PC-9 (cell line): ENCODE measurements at regions not wholly inside any gene's neighbourhood (a gene's known extent, or its start where the extent isn't known, plus 50 kb on each side); places are given as distances from the start of the nearest gene placed in this dataset.
"Not testable (repeated sequence)": the region's sequence is repeated elsewhere in the genome, so short reads cannot be mapped to it uniquely, and the experiment has no call there.

ENCODE experiments used
- BruUV-seq: library from RNA; stranded (reverse); fragments of 400-500 nt; replicated peaks from 2 replicates; lab custom pipeline; 2021; lab: Mats Ljungman, UMichigan
- CTCF ChIA-PET: fragments of 300-600 bp; sonication (Branson Sonifier 250); formaldehyde crosslinking; loops from one replicate; lab custom pipeline; 2022; ENCODE audit warnings: antibody characterized with exemption; lab: Charles Lee
- POLR2A ChIA-PET: fragments of 300-600 bp; sonication (Branson Sonifier 250); formaldehyde crosslinking; loops from one replicate; lab custom pipeline; 2022; ENCODE audit warnings: antibody characterized with exemption; ENCODE audit not compliant: unreplicated experiment; lab: Charles Lee
- DNase-seq, 2 experiments: peaks; one replicate each; pipeline versions ENCODE4 v3.0.0 to v3.0.0-alpha.2; 2015 to 2022; ENCODE audit warnings: mixed read lengths in 1 of 2
- H2AFZ ChIP-seq: fragments of 200-600 bp; sonication (generic); 2 replicates; pipeline ENCODE4 v1.8.1; 2017; ENCODE audit warnings: antibody characterized with exemption
- H3F3A ChIP-seq: fragments of 200-600 bp; sonication (generic); 2 replicates; pipeline ENCODE4 v1.8.1; 2017; ENCODE audit warnings: antibody characterized with exemption, mild to moderate bottlenecking, low read depth; ENCODE audit not compliant: insufficient read depth
- H3K27ac ChIP-seq: fragments of 200-600 bp; sonication (generic); 2 replicates; pipeline ENCODE4 v1.6.1; 2016; ENCODE audit warnings: mixed run types
- H3K27me3 ChIP-seq: fragments of 200-600 bp; sonication (generic); 2 replicates; pipeline ENCODE4 v1.6.1; 2016; ENCODE audit warnings: low read depth, mixed run types; ENCODE audit not compliant: insufficient read depth
- H3K36me3 ChIP-seq: fragments of 200-600 bp; sonication (generic); 2 replicates; pipeline ENCODE4 v1.6.1; 2016; ENCODE audit warnings: low read depth, mixed run types
- H3K4me1 ChIP-seq: fragments of 200-600 bp; sonication (generic); replicated peaks from 2 replicates; pipeline ENCODE4 v1.6.1; 2016; ENCODE audit warnings: mixed run types; ENCODE audit not compliant: insufficient read depth
- H3K4me2 ChIP-seq: fragments of 200-600 bp; sonication (generic); 2 replicates; pipeline ENCODE4 v1.6.1; 2017; ENCODE audit warnings: mixed run types
- H3K4me3 ChIP-seq: fragments of 200-600 bp; sonication (generic); 2 replicates; pipeline ENCODE4 v1.6.1; 2016; ENCODE audit warnings: mixed run types
- H3K79me2 ChIP-seq: fragments of 200-600 bp; sonication (generic); 2 replicates; pipeline ENCODE4 v1.6.1; 2017; ENCODE audit warnings: low read depth, mixed run types
- H3K9me2 ChIP-seq: fragments of 200-600 bp; sonication (generic); 2 replicates; pipeline ENCODE4 v1.8.1; 2017; ENCODE audit warnings: mild to moderate bottlenecking; ENCODE audit not compliant: insufficient read depth
- H3K9me3 ChIP-seq: fragments of 200-600 bp; sonication (generic); 2 replicates; pipeline ENCODE4 v1.8.1; 2016; ENCODE audit warnings: low read depth; ENCODE audit not compliant: insufficient read depth
- H4K20me1 ChIP-seq: fragments of 200-600 bp; sonication (generic); 2 replicates; pipeline ENCODE4 v1.8.1; 2017; ENCODE audit not compliant: insufficient read depth
- EZH2 ChIP-seq: fragments of 200-600 bp; sonication (generic); IDR thresholded peaks from 2 replicates; pipeline ENCODE4 v1.8.0; 2017; ENCODE audit warnings: antibody characterized with exemption, low read depth
- intact Hi-C: fragments of 100-400 bp; cut with micrococcal nuclease; formaldehyde crosslinking; loops from one replicate; pipeline ENCODE4 v1.10.0; 2022; ENCODE audit not compliant: unreplicated experiment
- TF ChIP-seq, protein P1 (sequence below): fragments of 200-600 bp; sonication (generic); conservative IDR thresholded peaks from 2 replicates; pipeline ENCODE4 v1.6.1; 2017; ENCODE audit warnings: mixed run types, antibody characterized with exemption, mild to moderate bottlenecking, moderate library complexity

DNA sequence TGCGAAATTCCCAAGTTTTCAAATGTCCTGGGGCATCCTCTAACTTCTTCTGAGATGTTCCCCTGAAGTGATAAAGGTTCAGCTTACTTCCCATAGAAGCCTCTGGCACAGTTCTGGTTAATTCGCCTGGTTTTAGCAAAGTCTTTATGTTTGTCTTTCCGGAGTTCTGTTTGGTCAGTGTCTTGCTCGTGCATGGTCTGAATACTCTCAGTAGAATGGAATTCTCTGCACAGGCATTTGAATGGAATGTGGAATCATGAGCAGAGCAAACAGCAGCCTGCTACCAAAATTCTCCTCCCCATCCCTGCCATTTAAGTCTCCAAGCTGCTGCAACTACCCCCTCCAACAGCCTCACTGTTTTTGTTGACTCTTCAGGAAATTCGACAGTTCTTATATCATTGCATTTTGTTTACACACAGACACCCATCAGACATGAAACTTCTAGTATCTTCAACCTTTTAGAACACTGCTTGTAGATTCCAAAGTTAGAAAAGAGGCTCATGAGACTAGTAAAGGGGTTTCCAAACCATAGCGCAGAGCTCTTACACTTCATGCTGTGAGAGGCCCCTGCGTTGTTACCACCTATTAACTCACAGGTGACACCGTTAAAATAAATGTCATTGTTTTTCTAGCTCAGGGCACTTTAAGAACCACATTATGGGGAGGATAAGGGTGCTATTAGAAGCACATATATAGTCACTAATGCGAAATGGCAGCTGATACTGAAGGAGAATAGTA is 129.7 kb downstream of the PLCE1 start:
- Histone ChIP-seq H3K79me2 (no peaks in the 10 kb centered on the region), H3F3A (peaks cover 16% of the 10 kb centered on the region), H3K9me2 (no peaks in the 10 kb centered on the region), H3K27me3 (no peaks in the 10 kb centered on the region), H3K4me3 (no peak overlapping the region), H3K9me3 (no peaks in the 10 kb centered on the region), H3K4me2 (peak overlapping the region; percentile 58), H3K4me1 (peaks cover 26% of the 10 kb centered on the region), H3K36me3 (no peaks in the 10 kb centered on the region), H3K27ac (peak overlapping the region; percentile 31; the same call in 1 of the 2 replicates), H4K20me1 (no peaks in the 10 kb centered on the region), H2AFZ (no peak overlapping the region)
- peak; percentile 30 to 87 for DNase-seq
- intact Hi-C loops = loop anchor here (2.0 kb wide), 1 partner anchor 117 kb away; no protein-coding TSS in a partner anchor
- POLR2A ChIA-PET = no interaction called here
- no peak for TF ChIP-seq EZH2
- TF ChIP-seq, protein P1, sequence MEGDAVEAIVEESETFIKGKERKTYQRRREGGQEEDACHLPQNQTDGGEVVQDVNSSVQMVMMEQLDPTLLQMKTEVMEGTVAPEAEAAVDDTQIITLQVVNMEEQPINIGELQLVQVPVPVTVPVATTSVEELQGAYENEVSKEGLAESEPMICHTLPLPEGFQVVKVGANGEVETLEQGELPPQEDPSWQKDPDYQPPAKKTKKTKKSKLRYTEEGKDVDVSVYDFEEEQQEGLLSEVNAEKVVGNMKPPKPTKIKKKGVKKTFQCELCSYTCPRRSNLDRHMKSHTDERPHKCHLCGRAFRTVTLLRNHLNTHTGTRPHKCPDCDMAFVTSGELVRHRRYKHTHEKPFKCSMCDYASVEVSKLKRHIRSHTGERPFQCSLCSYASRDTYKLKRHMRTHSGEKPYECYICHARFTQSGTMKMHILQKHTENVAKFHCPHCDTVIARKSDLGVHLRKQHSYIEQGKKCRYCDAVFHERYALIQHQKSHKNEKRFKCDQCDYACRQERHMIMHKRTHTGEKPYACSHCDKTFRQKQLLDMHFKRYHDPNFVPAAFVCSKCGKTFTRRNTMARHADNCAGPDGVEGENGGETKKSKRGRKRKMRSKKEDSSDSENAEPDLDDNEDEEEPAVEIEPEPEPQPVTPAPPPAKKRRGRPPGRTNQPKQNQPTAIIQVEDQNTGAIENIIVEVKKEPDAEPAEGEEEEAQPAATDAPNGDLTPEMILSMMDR = no peak
- no TSS peak for BruUV-seq
- CTCF ChIA-PET = interaction anchor here (1.2 kb wide), 1 partner anchor 10 kb away, joined by 3 read pairs; no protein-coding TSS in a partner anchor

DNA sequence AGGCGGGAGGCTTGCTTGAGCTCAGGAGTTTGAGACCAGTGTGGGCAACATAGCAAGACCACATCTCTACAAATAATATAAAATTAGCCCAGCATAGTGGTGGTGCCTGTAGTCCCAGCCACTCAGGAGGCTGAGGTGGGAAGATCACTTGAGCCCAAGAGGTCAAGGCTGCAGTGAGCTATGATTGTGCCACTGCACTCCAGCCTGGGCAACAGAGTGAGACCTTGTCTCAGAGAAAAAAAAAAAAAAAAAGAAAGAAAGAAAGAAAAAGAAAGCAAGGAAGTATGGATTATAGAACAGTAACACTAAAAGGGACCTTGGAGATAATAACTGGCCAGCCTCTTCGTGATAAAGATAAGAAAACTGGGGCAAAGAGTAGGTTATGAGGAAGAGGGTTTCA is 130.4 kb downstream of the PLCE1 start:
- H3K4me2 ChIP-seq, intact Hi-C loops, H3K36me3 ChIP-seq, BruUV-seq, H4K20me1 ChIP-seq, CTCF ChIA-PET, H3K9me2 ChIP-seq, DNase-seq, H3K27me3 ChIP-seq, H3K9me3 ChIP-seq, H2AFZ ChIP-seq, H3K79me2 ChIP-seq, H3K4me3 ChIP-seq, POLR2A ChIA-PET, H3K27ac ChIP-seq: not testable (repeated sequence)
- Histone ChIP-seq H3K4me1 (peaks cover 26% of the 10 kb centered on the region), H3F3A (peaks cover 16% of the 10 kb centered on the region)

DNA sequence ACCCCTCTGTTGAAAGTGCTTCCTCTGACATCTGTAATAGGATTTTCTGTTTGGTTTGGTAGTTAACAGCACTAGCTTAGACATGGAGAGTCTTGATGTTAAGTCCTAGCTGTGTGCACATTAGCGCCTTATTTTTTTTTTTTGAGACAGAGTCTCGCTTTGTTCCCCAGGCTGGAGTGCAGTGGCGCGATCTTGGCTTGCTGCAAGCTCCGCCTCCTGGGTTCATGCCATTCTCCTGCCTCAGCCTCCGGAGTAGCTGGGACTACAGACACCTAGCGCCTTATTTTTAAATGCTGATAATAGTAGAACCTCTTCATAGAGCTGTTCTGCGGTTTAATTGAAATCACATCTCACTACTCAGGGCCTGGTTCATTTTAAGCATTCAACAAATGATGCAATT is 131.5 kb downstream of the PLCE1 start:
- peaks cover 16% of the 10 kb centered on the region for H3F3A ChIP-seq
- H3K9me2 ChIP-seq, H3K27me3 ChIP-seq, H3K4me3 ChIP-seq, POLR2A ChIA-PET, BruUV-seq, DNase-seq, H3K9me3 ChIP-seq, H3K79me2 ChIP-seq, H3K4me2 ChIP-seq, H2AFZ ChIP-seq, H3K36me3 ChIP-seq, intact Hi-C loops, H4K20me1 ChIP-seq: not testable (repeated sequence)
- peak overlapping the region; percentile 31; the same call in 1 of the 2 replicates for H3K27ac ChIP-seq
- CTCF ChIA-PET = interaction anchor here (0.6 kb wide), 1 partner anchor 84 kb away, joined by 3 read pairs; no protein-coding TSS in a partner anchor
- peaks cover 26% of the 10 kb centered on the region for H3K4me1 ChIP-seq

DNA sequence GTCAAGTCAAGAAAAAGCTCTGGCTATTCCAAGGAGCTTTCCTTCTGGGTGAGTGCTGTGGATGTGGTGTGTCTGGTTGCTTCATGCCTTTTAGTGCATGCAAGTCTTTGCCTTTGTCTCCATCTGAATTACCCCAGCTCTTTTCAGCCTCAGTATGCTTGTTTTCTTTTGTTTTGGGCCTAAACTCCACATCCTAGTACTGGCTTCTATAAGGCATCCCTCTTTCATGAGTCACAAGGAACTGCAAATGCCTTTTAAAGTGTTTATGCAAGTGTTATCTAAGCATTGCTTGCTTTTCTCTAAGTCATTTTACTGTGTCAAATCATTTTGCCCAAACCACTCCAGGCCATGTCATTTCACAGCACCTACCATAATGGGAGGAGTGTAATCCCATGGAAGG is 132.1 kb downstream of the PLCE1 start:
- intact Hi-C loops = no loop called here
- ChIA-PET POLR2A (interaction anchor here (0.6 kb wide), 1 partner anchor 130 kb away, joined by 3 read pairs; no protein-coding TSS in a partner anchor), CTCF (interaction anchor here (0.6 kb wide), 1 partner anchor 85 kb away, joined by 3 read pairs; no protein-coding TSS in a partner anchor)
- H4K20me1 ChIP-seq = no peaks in the 10 kb centered on the region
- no TSS peak for BruUV-seq
- peaks cover 16% of the 10 kb centered on the region for H3F3A ChIP-seq
- no peaks in the 10 kb centered on the region for H3K36me3 ChIP-seq
- no peak overlapping the region for H3K4me3 ChIP-seq
- TF ChIP-seq EZH2 = no peak
- TF ChIP-seq, protein P1 = no peak
- no peaks in the 10 kb centered on the region for H3K9me2 ChIP-seq
- peak overlapping the region; percentile 31 for H3K27ac ChIP-seq
- no peaks in the 10 kb centered on the region for H3K27me3 ChIP-seq
- H3K79me2 ChIP-seq = no peaks in the 10 kb centered on the region
- H3K4me1 ChIP-seq = peaks cover 26% of the 10 kb centered on the region
- no peaks in the 10 kb centered on the region for H3K9me3 ChIP-seq
- no peak overlapping the region for H2AFZ ChIP-seq
- DNase-seq = peak in 1 of 2 experiments; percentile 68
- no peak overlapping the region for H3K4me2 ChIP-seq
